Heart left ventricle (tissue), 13 donors: ENCODE measurements at regions not wholly inside any gene's neighbourhood (a gene's known extent, or its start where the extent isn't known, plus 50 kb on each side); places are given as distances from the start of the nearest gene placed in this dataset.

Experiments
- CTCF ChIP-seq, 12 donors: fragments of 200-600 bp; sonication (generic) in 4 of 12; IDR thresholded peaks; one replicate each; pipeline versions ENCODE4 v1.5.0 to v1.8.0; 2018 to 2022; ENCODE audit warnings: antibody characterized with exemption in 12 of 12, mild to moderate bottlenecking in 5 of 12
- POLR2A ChIP-seq, 2 donors: fragments of 450-650 bp; IDR thresholded peaks; one replicate each; pipeline ENCODE4 v1.6.1; 2017; ENCODE audit warnings: antibody characterized with exemption in 2 of 2, mild to moderate bottlenecking in 2 of 2, moderate library complexity in 2 of 2
- donor health status: ischemic (EF 13 %, LVEDD 7.1; RV severe dilation, severe dysfunction).
- donor health status: DM: no; HTN: yes; CAD: no.
- donor health status: DM: no; HTN: no; CAD: no.
- donor health status: ischemic (EF 25% LVEDD 6.9; RV normal size, moderate dysfunction).
- donor health status: ischemic (EF 25% LVEDD 5.7; RV mildly dilated, moderate dysfunction).
- donor health status: ischemic (EF 35%, LVEDD 5.7; RV mildly dilated, moderate dysfunction).
- donor health status: nonischemic (EF 11% LVEDD 7.7; RV severe dilation, severe dysfunction).
- donor health status: DM: yes; HTN: yes; CAD: no.
- donor health status: PGD.
- donor health status: ischemic (EF 29% LVEDD 5.4; RV normal size, mild dysfunction).
- donor health status: nonischemic (EF 23%, LVEDD 6.1; RV moderate dilation, normal function).

- TF ChIP-seq POLR2A (IDR thresholded peaks at IDR 0.05) (no peak), CTCF (IDR thresholded peaks at IDR 0.05) (no peak)
Observed at GRCh38 chr16:60107871-60108270, 1373.8 kb upstream of the GOT2 start.
